ENCODE measurements at regions not wholly inside any gene's neighbourhood (a gene's known extent, or its start where the extent isn't known, plus 50 kb on each side); places are given as distances from the start of the nearest gene placed in this dataset.

DNA sequence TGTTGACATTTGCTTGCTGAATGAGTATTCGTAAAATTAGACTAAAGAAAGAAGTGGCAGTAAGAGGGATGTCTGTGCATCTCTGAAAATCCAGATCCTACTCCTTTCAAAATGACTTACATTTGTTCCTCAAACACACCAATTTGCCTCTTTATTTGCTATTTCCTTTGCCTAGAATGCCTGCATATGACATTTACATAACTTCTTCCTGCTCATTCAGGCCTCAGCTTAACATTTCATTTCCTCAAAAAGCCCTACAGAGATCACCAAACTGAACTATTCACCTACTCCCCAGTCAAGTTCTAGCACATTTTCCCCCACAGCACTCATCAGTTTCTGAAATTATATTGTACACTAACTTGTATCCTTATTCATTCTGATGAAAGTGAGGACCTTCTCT is 907.2 kb downstream of the LRFN5 start:
- TF ChIP-seq, protein P1, sequence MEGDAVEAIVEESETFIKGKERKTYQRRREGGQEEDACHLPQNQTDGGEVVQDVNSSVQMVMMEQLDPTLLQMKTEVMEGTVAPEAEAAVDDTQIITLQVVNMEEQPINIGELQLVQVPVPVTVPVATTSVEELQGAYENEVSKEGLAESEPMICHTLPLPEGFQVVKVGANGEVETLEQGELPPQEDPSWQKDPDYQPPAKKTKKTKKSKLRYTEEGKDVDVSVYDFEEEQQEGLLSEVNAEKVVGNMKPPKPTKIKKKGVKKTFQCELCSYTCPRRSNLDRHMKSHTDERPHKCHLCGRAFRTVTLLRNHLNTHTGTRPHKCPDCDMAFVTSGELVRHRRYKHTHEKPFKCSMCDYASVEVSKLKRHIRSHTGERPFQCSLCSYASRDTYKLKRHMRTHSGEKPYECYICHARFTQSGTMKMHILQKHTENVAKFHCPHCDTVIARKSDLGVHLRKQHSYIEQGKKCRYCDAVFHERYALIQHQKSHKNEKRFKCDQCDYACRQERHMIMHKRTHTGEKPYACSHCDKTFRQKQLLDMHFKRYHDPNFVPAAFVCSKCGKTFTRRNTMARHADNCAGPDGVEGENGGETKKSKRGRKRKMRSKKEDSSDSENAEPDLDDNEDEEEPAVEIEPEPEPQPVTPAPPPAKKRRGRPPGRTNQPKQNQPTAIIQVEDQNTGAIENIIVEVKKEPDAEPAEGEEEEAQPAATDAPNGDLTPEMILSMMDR (IDR thresholded peaks at IDR 0.05) = no peak
- TF ChIP-seq POLR2A (IDR thresholded peaks at IDR 0.05) = no peak
